Tibial nerve (tissue), 3 donors: ENCODE measurements at regions not wholly inside any gene's neighbourhood (a gene's known extent, or its start where the extent isn't known, plus 50 kb on each side); places are given as distances from the start of the nearest gene placed in this dataset.

ENCODE experiments used
- POLR2A ChIP-seq, 2 donors: fragments of 450-650 bp; IDR thresholded peaks; one replicate each; pipeline ENCODE4 v1.6.1; 2017; ENCODE audit warnings: antibody characterized with exemption in 2 of 2, mild to moderate bottlenecking in 2 of 2, moderate library complexity in 2 of 2
- TF ChIP-seq, protein P1 (sequence below), 5 experiments: fragments of 200-600 bp in 3 of 5; fragments of 450-650 bp in 2 of 5; sonication (generic) in 3 of 5; IDR thresholded peaks; one replicate each; pipeline ENCODE4 v1.5.1; 2016 to 2019; ENCODE audit warnings: antibody characterized with exemption in 5 of 5, mild to moderate bottlenecking in 3 of 5, moderate library complexity in 2 of 5

DNA sequence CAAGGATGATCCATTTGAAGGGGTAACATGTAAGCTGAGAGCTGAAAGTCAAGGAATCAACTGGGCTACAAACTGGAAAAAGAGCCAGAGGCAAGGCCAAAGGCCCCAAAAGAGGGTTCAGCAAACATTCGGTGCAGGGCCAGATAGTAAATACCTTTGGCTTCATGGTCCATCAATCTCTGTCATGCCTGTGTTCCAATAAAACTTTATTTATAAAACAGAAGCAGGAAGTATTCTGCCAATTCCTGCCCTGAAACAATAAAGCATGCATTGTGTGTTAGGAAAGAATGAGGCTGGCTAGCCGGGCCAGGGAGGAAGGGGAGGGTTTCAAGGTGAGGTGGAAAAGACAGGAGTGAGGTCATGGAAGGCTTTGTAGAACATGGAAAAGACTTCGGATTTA lies 107.1 kb downstream of the LBH start:
- TF ChIP-seq, protein P1, sequence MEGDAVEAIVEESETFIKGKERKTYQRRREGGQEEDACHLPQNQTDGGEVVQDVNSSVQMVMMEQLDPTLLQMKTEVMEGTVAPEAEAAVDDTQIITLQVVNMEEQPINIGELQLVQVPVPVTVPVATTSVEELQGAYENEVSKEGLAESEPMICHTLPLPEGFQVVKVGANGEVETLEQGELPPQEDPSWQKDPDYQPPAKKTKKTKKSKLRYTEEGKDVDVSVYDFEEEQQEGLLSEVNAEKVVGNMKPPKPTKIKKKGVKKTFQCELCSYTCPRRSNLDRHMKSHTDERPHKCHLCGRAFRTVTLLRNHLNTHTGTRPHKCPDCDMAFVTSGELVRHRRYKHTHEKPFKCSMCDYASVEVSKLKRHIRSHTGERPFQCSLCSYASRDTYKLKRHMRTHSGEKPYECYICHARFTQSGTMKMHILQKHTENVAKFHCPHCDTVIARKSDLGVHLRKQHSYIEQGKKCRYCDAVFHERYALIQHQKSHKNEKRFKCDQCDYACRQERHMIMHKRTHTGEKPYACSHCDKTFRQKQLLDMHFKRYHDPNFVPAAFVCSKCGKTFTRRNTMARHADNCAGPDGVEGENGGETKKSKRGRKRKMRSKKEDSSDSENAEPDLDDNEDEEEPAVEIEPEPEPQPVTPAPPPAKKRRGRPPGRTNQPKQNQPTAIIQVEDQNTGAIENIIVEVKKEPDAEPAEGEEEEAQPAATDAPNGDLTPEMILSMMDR (IDR thresholded peaks at IDR 0.05), result no peak
- no peak for TF ChIP-seq POLR2A (IDR thresholded peaks at IDR 0.05)
